Right lobe of liver (tissue), 6 donors: ENCODE measurements at regions not wholly inside any gene's neighbourhood (a gene's known extent, or its start where the extent isn't known, plus 50 kb on each side); places are given as distances from the start of the nearest gene placed in this dataset.

Source experiments
- ATAC-seq, 4 donors: fragments of 200-7000 bp; cut with Tn5 transposase; one replicate each; pipeline ENCODE4 v1.9.1; 2020; ENCODE audit warnings: mild to moderate bottlenecking in 4 of 4, moderate library complexity in 4 of 4
- DNase-seq, 3 donors: peaks; one replicate each; pipeline ENCODE4 v3.0.0-alpha.2; 2020
- H3K27ac ChIP-seq, 3 donors: fragments of 200-600 bp; one replicate each; pipeline ENCODE4 v1.8.0; 2022
- H3K27me3 ChIP-seq, 2 donors: fragments of 200-600 bp; one replicate each; pipeline ENCODE4 v1.8.0; 2022
- H3K36me3 ChIP-seq, 4 donors: fragments of 200-600 bp; sonication (generic) in 1 of 4; one replicate each; pipeline versions ENCODE4 v1.5.1 to v1.8.0; 2017 to 2022; ENCODE audit warnings: control low read depth in 1 of 4
- H3K4me1 ChIP-seq, 4 donors: fragments of 200-600 bp; sonication (generic) in 1 of 4; one replicate each; pipeline versions ENCODE4 v1.5.1 to v1.8.0; 2017 to 2022; ENCODE audit warnings: control low read depth in 1 of 4
- H3K4me3 ChIP-seq, 3 donors: fragments of 200-600 bp; one replicate each; pipeline ENCODE4 v1.8.0; 2022
- H3K9me3 ChIP-seq, 4 donors: fragments of 200-600 bp; sonication (generic) in 1 of 4; one replicate each; pipeline versions ENCODE4 v1.5.1 to v1.8.0; 2017 to 2022; ENCODE audit warnings: control low read depth in 1 of 4
- CTCF ChIP-seq, 4 donors: fragments of 200-600 bp in 3 of 4; fragments of 450-650 bp in 1 of 4; IDR thresholded peaks; one replicate each; pipeline versions ENCODE4 v1.5.1 to v1.8.0; 2016 to 2022; ENCODE audit warnings: antibody characterized with exemption in 4 of 4, mild to moderate bottlenecking in 2 of 4
- POLR2A ChIP-seq: fragments of 450-650 bp; IDR thresholded peaks from one replicate; pipeline ENCODE4 v1.6.1; 2017; ENCODE audit warnings: antibody characterized with exemption, mild to moderate bottlenecking
- WGBS: methylation state at CpG from one replicate; pipeline ENCODE4 v1.1.6; 2018; ENCODE audit warnings: low coverage, low lambda C conversion rate; ENCODE audit not compliant: insufficient coverage; ENCODE audit errors: missing lambda C conversion rate; 5-methylcytosine and 5-hydroxymethylcytosine counted together
- intact Hi-C, 2 donors: fragments of 100-400 bp; cut with DNase I; formaldehyde crosslinking; loops; one replicate each; pipeline versions ENCODE4 v1.11.2 to v1.14.1; 2022
- donor health status: DM: no; HTN: yes; CAD: no.
- donor health status: DM: no; HTN: no; CAD: no.
- donor health status: DM: no; HTN: no; CAD: no.
- donor health status: DM: no; HTN: yes; CAD: no.
- donor health status: DM: no; HTN: yes; CAD: no.

GRCh38 chr6:130525408-130525807, 159.6 kb downstream of the TMEM200A start:
- Histone ChIP-seq H3K4me1 (no peaks in the 10 kb centered on the region), H3K27me3 (no peaks in the 10 kb centered on the region), H3K9me3 (no peaks in the 10 kb centered on the region), H3K27ac (no peak overlapping the region), H3K36me3 (no peaks in the 10 kb centered on the region), H3K4me3 (no peak overlapping the region)
- TF ChIP-seq POLR2A: no peak
- TF ChIP-seq CTCF (IDR thresholded peaks at IDR 0.05): no peak
- no peak for DNase-seq
- intact Hi-C loops: no loop called here
- ATAC-seq: no peak
- WGBS: 63% methylated on average over 1 of the region's 1 CpG

- Histone ChIP-seq H3K4me3 (no peak overlapping the region), H3K36me3 (no peaks in the 10 kb centered on the region), H3K27ac (no peak overlapping the region), H3K4me1 (no peaks in the 10 kb centered on the region), H3K27me3 (no peaks in the 10 kb centered on the region), H3K9me3 (no peaks in the 10 kb centered on the region)
- TF ChIP-seq POLR2A (no peak), CTCF (IDR thresholded peaks at IDR 0.05) (no peak)
- 86% methylated on average over 1 of the region's 3 CpGs for WGBS
- DNase-seq (no peak), ATAC-seq (no peak)
- intact Hi-C loops: no loop called here
These were observed 160.6 kb downstream of the TMEM200A start for GRCh38 chr6:130526466-130526865.

- no peaks in the 10 kb centered on the region for H3K9me3 ChIP-seq
- WGBS: 57% methylated on average over 1 of the region's 1 CpG
- no peak for ATAC-seq
- no peak overlapping the region for H3K4me3 ChIP-seq
- TF ChIP-seq CTCF (IDR thresholded peaks at IDR 0.05) (no peak), POLR2A (no peak)
- no peak overlapping the region for H3K27ac ChIP-seq
- intact Hi-C loops: no loop called here
- H3K27me3 ChIP-seq: no peaks in the 10 kb centered on the region
- no peaks in the 10 kb centered on the region for H3K36me3 ChIP-seq
- H3K4me1 ChIP-seq: no peaks in the 10 kb centered on the region
- no peak for DNase-seq
These were observed 161.4 kb downstream of the TMEM200A start for GRCh38 chr6:130527173-130527572.

GRCh38 chr6:130529569-130530149, 163.8 kb downstream of the TMEM200A start:
- Histone ChIP-seq H3K9me3 (no peaks in the 10 kb centered on the region), H3K27me3 (no peaks in the 10 kb centered on the region), H3K36me3 (no peaks in the 10 kb centered on the region), H3K4me1 (no peaks in the 10 kb centered on the region), H3K4me3 (no peak overlapping the region), H3K27ac (no peak overlapping the region)
- no peak for ATAC-seq
- intact Hi-C loops: no loop called here
- TF ChIP-seq POLR2A: no peak
- TF ChIP-seq CTCF (IDR thresholded peaks at IDR 0.05): no peak
- 59% methylated on average over 3 of the region's 8 CpGs for WGBS
- DNase-seq: no peak

- no peaks in the 10 kb centered on the region for H3K36me3 ChIP-seq
- no peak overlapping the region for H3K27ac ChIP-seq
- TF ChIP-seq POLR2A: no peak
- TF ChIP-seq CTCF (IDR thresholded peaks at IDR 0.05): no peak
- intact Hi-C loops: no loop called here
- no peak for ATAC-seq
- H3K9me3 ChIP-seq: no peaks in the 10 kb centered on the region
- no peaks in the 10 kb centered on the region for H3K27me3 ChIP-seq
- no peak for DNase-seq
- H3K4me3 ChIP-seq: no peak overlapping the region
- WGBS: 56% methylated on average over 3 of the region's 3 CpGs
- H3K4me1 ChIP-seq: no peaks in the 10 kb centered on the region
These were observed 168.8 kb downstream of the TMEM200A start for GRCh38 chr6:130534627-130535026.
